SK-N-SH (cell line): ENCODE measurements at regions not wholly inside any gene's neighbourhood (a gene's known extent, or its start where the extent isn't known, plus 50 kb on each side); places are given as distances from the start of the nearest gene placed in this dataset.

Experiments used
- CTCF ChIA-PET: fragments of 300-600, 350-600 bp; formaldehyde crosslinking; extraction: SDS; loops from one replicate; lab custom pipeline; 2021; lab: Yijun Ruan, JAX
- POLR2A ChIA-PET: fragments of 350-600 bp; sonication (Branson Sonifier 250); formaldehyde crosslinking; extraction: SDS; loops from one replicate; lab custom pipeline; 2020; ENCODE audit warnings: antibody characterized with exemption, inconsistent platforms; lab: Yijun Ruan, JAX
- DNase-seq: peaks from one replicate; pipeline ENCODE4 v3.0.0; 2012
- H2AFZ ChIP-seq: fragments of 200-600 bp; sonication (generic); 2 replicates; pipeline ENCODE4 v1.8.1; 2016; ENCODE audit warnings: antibody characterized with exemption, mild to moderate bottlenecking, low read depth
- H3F3A ChIP-seq: fragments of 200-600 bp; sonication (generic); replicated peaks from 2 replicates; pipeline ENCODE3; 2016; ENCODE audit warnings: antibody characterized with exemption, mild to moderate bottlenecking; ENCODE audit not compliant: insufficient read depth
- H3K27ac ChIP-seq, 2 experiments: fragments of 200-500 bp in 1 of 2; fragments of 200-600 bp in 1 of 2; sonication (Bioruptor generic) in 1 of 2; sonication (generic), shearing (Covaris generic) in 1 of 2; 2 replicates each; pipeline versions ENCODE4 v1.5.1 to v1.6.1; 2014 to 2016; ENCODE audit warnings: low read depth in 2 of 2, inconsistent platforms in 1 of 2, low read length in 1 of 2, mild to moderate bottlenecking in 1 of 2, mixed read lengths in 1 of 2
- H3K27me3 ChIP-seq: fragments of 200-600 bp; sonication (generic), shearing (Covaris generic); 2 replicates; pipeline ENCODE4 v1.6.1; 2016; ENCODE audit warnings: mixed run types; ENCODE audit not compliant: insufficient read depth
- H3K36me3 ChIP-seq, 2 experiments: fragments of 200-500 bp in 1 of 2; fragments of 200-600 bp in 1 of 2; sonication (Bioruptor generic) in 1 of 2; sonication (generic) in 1 of 2; replicated peaks in 1 of 2; 2 replicates each; pipeline versions ENCODE3 to v1.5.1; 2014 to 2016; ENCODE audit warnings: low read length in 1 of 2, mild to moderate bottlenecking in 1 of 2; ENCODE audit not compliant: insufficient read depth in 2 of 2, control insufficient read depth in 1 of 2
- H3K4me1 ChIP-seq, 2 experiments: fragments of 200-500 bp in 1 of 2; fragments of 200-600 bp in 1 of 2; sonication (Bioruptor generic) in 1 of 2; sonication (generic), shearing (Covaris generic) in 1 of 2; 2 replicates each; pipeline versions ENCODE4 v1.5.1 to v1.6.1; 2014 to 2016; ENCODE audit warnings: low read depth in 1 of 2, low read length in 1 of 2, mixed run types in 1 of 2; ENCODE audit not compliant: insufficient read depth in 2 of 2, control insufficient read depth in 1 of 2
- H3K4me2 ChIP-seq: fragments of 200-600 bp; sonication (generic), shearing (Covaris generic); 2 replicates; pipeline ENCODE4 v1.6.1; 2017; ENCODE audit warnings: mixed run types
- H3K4me3 ChIP-seq, 2 experiments: fragments of 200-500 bp in 1 of 2; fragments of 200-600 bp in 1 of 2; sonication (Bioruptor generic) in 1 of 2; sonication (generic), shearing (Covaris generic) in 1 of 2; 2 replicates each; pipeline versions ENCODE4 v1.5.1 to v1.8.1; 2014 to 2016; ENCODE audit warnings: low read depth in 2 of 2, inconsistent platforms in 1 of 2, low read length in 1 of 2, mild to moderate bottlenecking in 1 of 2, mixed read lengths in 1 of 2, moderate library complexity in 1 of 2
- H3K79me2 ChIP-seq: fragments of 200-600 bp; sonication (generic); 2 replicates; pipeline ENCODE4 v1.8.1; 2017; ENCODE audit warnings: mild to moderate bottlenecking; ENCODE audit not compliant: insufficient read depth
- H3K9ac ChIP-seq: fragments of 200-600 bp; sonication (generic); 2 replicates; pipeline ENCODE4 v1.6.1; 2017; ENCODE audit warnings: mixed run types
- H3K9me2 ChIP-seq: fragments of 200-600 bp; sonication (generic); 2 replicates; pipeline ENCODE4 v1.6.1; 2017; ENCODE audit warnings: mixed run types
- H3K9me3 ChIP-seq: fragments of 200-600 bp; sonication (generic); 2 replicates; pipeline ENCODE4 v1.6.1; 2017; ENCODE audit warnings: mixed run types, mild to moderate bottlenecking, moderate library complexity
- H4K20me1 ChIP-seq: fragments of 200-600 bp; sonication (generic); 2 replicates; pipeline ENCODE4 v1.6.1; 2017; ENCODE audit warnings: mild to moderate bottlenecking, mixed run types; ENCODE audit not compliant: insufficient read depth
- EZH2phosphoT487 ChIP-seq: fragments of 200-600 bp; sonication (generic); IDR thresholded peaks from 2 replicates; pipeline ENCODE4 v1.6.1; 2017; ENCODE audit warnings: low read depth, mixed run types, mild to moderate bottlenecking, antibody characterized with exemption, moderate library complexity, borderline replicate concordance
- FOSL2 ChIP-seq: IDR thresholded peaks from 2 replicates; pipeline ENCODE4 v1.4.0; 2012; ENCODE audit warnings: low read depth, mild to moderate bottlenecking, moderate library complexity, borderline replicate concordance
- FOXM1 ChIP-seq: IDR thresholded peaks from 2 replicates; pipeline ENCODE4 v1.4.0; 2012; ENCODE audit warnings: low read depth, mild to moderate bottlenecking
- GABPA ChIP-seq: IDR thresholded peaks from 2 replicates; pipeline ENCODE4 v1.4.0; 2012; ENCODE audit warnings: low read depth, mild to moderate bottlenecking
- IRF3 ChIP-seq: fragments of 150-350 bp; IDR thresholded peaks from 2 replicates; pipeline ENCODE4 v1.6.1; 2016; ENCODE audit warnings: mild to moderate bottlenecking, low read depth, low read length
- MAX ChIP-seq: IDR thresholded peaks from 2 replicates; pipeline ENCODE4 v1.4.0; 2012; ENCODE audit warnings: low read depth
- MEF2A ChIP-seq: IDR thresholded peaks from 2 replicates; pipeline ENCODE4 v1.4.0; 2012; ENCODE audit warnings: low read depth, borderline replicate concordance
- NFIC ChIP-seq: IDR thresholded peaks from 2 replicates; pipeline ENCODE4 v1.4.0; 2012; ENCODE audit warnings: borderline replicate concordance
- NRF1 ChIP-seq: IDR thresholded peaks from 2 replicates; pipeline ENCODE4 v1.6.1; 2012; ENCODE audit warnings: low read depth, mild to moderate bottlenecking, low read length
- PBX3 ChIP-seq: IDR thresholded peaks from 2 replicates; pipeline ENCODE4; 2012
- POLR2AphosphoS5 ChIP-seq: IDR thresholded peaks from 2 replicates; pipeline ENCODE4 v1.6.1; 2012; ENCODE audit warnings: low read depth, low read length
- RAD21 ChIP-seq: IDR thresholded peaks from 2 replicates; pipeline ENCODE4 v1.6.1; 2012; ENCODE audit warnings: mild to moderate bottlenecking, low read length
- RCOR1 ChIP-seq: fragments of 150-350 bp; IDR thresholded peaks from 2 replicates; pipeline ENCODE4 v1.6.1; 2017; ENCODE audit warnings: antibody characterized with exemption, low read length
- RFX5 ChIP-seq: IDR thresholded peaks from 2 replicates; pipeline ENCODE4 v1.6.1; 2012; ENCODE audit warnings: mild to moderate bottlenecking, improper control_type of control experiment, low read length
- RXRA ChIP-seq: IDR thresholded peaks from 2 replicates; pipeline ENCODE4 v1.4.0; 2012; ENCODE audit warnings: low read depth, mild to moderate bottlenecking, borderline replicate concordance
- SIN3A ChIP-seq: IDR thresholded peaks from 2 replicates; pipeline ENCODE4 v1.6.1; 2012; ENCODE audit warnings: low read depth, mild to moderate bottlenecking, low read length, moderate library complexity, borderline replicate concordance
- TAF1 ChIP-seq: IDR thresholded peaks from 2 replicates; pipeline ENCODE4 v1.6.1; 2012; ENCODE audit warnings: low read depth, mild to moderate bottlenecking, low read length, moderate library complexity, borderline replicate concordance
- TEAD4 ChIP-seq: IDR thresholded peaks from 2 replicates; pipeline ENCODE4 v1.4.0; 2012; ENCODE audit warnings: mild to moderate bottlenecking, borderline replicate concordance; ENCODE audit not compliant: insufficient read depth
- USF2 ChIP-seq: fragments of 150-350 bp; IDR thresholded peaks from 2 replicates; pipeline ENCODE4 v1.6.1; 2017; ENCODE audit warnings: antibody characterized with exemption, low read length, low read depth, borderline replicate concordance
- YY1 ChIP-seq: IDR thresholded peaks from 2 replicates; pipeline ENCODE4 v1.4.0; 2012; ENCODE audit warnings: low read depth, mild to moderate bottlenecking
- WGBS: methylation state at CpG from one replicate; pipeline ENCODE4 v1.1.6; 2017; ENCODE audit warnings: low lambda C conversion rate; 5-methylcytosine and 5-hydroxymethylcytosine counted together
- TF ChIP-seq, protein P1 (sequence below): IDR thresholded peaks from 2 replicates; pipeline ENCODE4 v1.4.0; 2012; ENCODE audit warnings: low read depth, borderline replicate concordance

- H3K4me2 ChIP-seq, result no peak overlapping the region
- no peaks in the 10 kb centered on the region for H3K36me3 ChIP-seq
- no peaks in the 10 kb centered on the region; a peak in 1 of 4 replicates for H3K4me1 ChIP-seq
- peak overlapping the region; percentile 61; the same call in 1 of the 2 replicates for H2AFZ ChIP-seq
- no peak overlapping the region for H3K9ac ChIP-seq
- no peak overlapping the region for H3K4me3 ChIP-seq
- no peaks in the 10 kb centered on the region for H4K20me1 ChIP-seq
- no peaks in the 10 kb centered on the region for H3K79me2 ChIP-seq
- TF ChIP-seq POLR2AphosphoS5 (no peak), RFX5 (no peak), EZH2phosphoT487 (no peak), MEF2A (no peak)
- WGBS, result 19% methylated on average over 4 of the region's 5 CpGs
- ChIA-PET POLR2A (no interaction called here), CTCF (no interaction called here)
- H3K27ac ChIP-seq, result no peak overlapping the region; a peak in 1 of 4 replicates
- H3K9me2 ChIP-seq, result no peaks in the 10 kb centered on the region
- DNase-seq, result no peak
- no peaks in the 10 kb centered on the region for H3K27me3 ChIP-seq
- no peaks in the 10 kb centered on the region for H3K9me3 ChIP-seq
- H3F3A ChIP-seq, result no peaks in the 10 kb centered on the region
Measured at GRCh38 chr6:130755368-130756034, 71.7 kb upstream of the SMLR1 start.

DNA sequence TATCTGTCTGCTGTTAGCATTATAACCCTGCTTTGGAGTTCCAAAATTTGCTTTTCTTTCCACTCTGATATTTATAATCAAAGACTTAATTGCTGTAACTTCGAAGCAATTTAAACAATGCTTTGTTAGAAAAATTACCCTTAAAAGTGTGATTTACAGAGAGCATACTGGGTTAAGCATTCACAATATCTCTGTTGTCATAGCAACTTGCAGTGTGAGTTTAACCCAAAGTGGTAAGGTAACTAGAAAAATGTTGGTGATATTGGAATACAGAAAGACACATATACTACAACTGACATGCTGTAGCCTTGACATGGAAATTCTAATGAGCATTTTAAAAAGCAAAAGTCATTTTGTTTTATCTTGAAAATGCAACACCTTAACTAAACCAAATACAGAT is 70.4 kb upstream of the SMLR1 start:
- CTCF ChIA-PET, result no interaction called here

More for the DNA sequence above, 70.4 kb upstream of the SMLR1 start:
- no peaks in the 10 kb centered on the region for H3K27me3 ChIP-seq
- peaks cover 5% of the 10 kb centered on the region; the same call in 1 of the 2 replicates for H3K9me3 ChIP-seq
- no peaks in the 10 kb centered on the region for H3K79me2 ChIP-seq
- H3K4me1 ChIP-seq, result no peaks in the 10 kb centered on the region; a peak in 1 of 4 replicates
- H3K4me2 ChIP-seq, result no peak overlapping the region
- H3K36me3 ChIP-seq, result peaks cover 0 to 5% of the 10 kb centered on the region in 2 experiments
- no peak for DNase-seq
- H3K9me2 ChIP-seq, result no peaks in the 10 kb centered on the region
- no peak overlapping the region for H3K27ac ChIP-seq
- no peak for TF ChIP-seq TAF1
- TF ChIP-seq PBX3, result no peak
- no peak for TF ChIP-seq FOSL2
- no peak for TF ChIP-seq NRF1
- TF ChIP-seq RCOR1, result no peak
- TF ChIP-seq, protein P1, sequence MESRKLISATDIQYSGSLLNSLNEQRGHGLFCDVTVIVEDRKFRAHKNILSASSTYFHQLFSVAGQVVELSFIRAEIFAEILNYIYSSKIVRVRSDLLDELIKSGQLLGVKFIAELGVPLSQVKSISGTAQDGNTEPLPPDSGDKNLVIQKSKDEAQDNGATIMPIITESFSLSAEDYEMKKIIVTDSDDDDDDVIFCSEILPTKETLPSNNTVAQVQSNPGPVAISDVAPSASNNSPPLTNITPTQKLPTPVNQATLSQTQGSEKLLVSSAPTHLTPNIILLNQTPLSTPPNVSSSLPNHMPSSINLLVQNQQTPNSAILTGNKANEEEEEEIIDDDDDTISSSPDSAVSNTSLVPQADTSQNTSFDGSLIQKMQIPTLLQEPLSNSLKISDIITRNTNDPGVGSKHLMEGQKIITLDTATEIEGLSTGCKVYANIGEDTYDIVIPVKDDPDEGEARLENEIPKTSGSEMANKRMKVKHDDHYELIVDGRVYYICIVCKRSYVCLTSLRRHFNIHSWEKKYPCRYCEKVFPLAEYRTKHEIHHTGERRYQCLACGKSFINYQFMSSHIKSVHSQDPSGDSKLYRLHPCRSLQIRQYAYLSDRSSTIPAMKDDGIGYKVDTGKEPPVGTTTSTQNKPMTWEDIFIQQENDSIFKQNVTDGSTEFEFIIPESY, result no peak
- TF ChIP-seq IRF3, result no peak
- TF ChIP-seq FOXM1, result no peak
- no peak for TF ChIP-seq USF2
- no peak for TF ChIP-seq GABPA
- no peak for TF ChIP-seq TEAD4
- no peak for TF ChIP-seq POLR2AphosphoS5
- TF ChIP-seq RAD21, result no peak
- TF ChIP-seq YY1, result no peak
- TF ChIP-seq NFIC, result no peak
- TF ChIP-seq SIN3A, result no peak
- TF ChIP-seq RXRA, result no peak
- TF ChIP-seq MAX, result no peak
- no peak for TF ChIP-seq RFX5
- no peak overlapping the region for H2AFZ ChIP-seq
- no peaks in the 10 kb centered on the region for H3F3A ChIP-seq
- WGBS, result 42% methylated on average over 1 of the region's 1 CpG
- no peak overlapping the region for H3K9ac ChIP-seq
- no peak overlapping the region for H3K4me3 ChIP-seq
- POLR2A ChIA-PET, result no interaction called here
- no peaks in the 10 kb centered on the region for H4K20me1 ChIP-seq
